K562 (cell line): ENCODE measurements at regions not wholly inside any gene's neighbourhood (a gene's known extent, or its start where the extent isn't known, plus 50 kb on each side); places are given as distances from the start of the nearest gene placed in this dataset.

Experiments used
- ATAC-seq: fragments of 200-7000 bp; cut with Tn5 transposase; 3 replicates; pipeline ENCODE4 v1.9.1; 2020; ENCODE audit warnings: moderate library complexity
- BruUV-seq: library from RNA; stranded (reverse); fragments of 400-500 nt; replicated peaks from 2 replicates; lab custom pipeline; 2021; lab: Mats Ljungman, UMichigan
- CTCF ChIA-PET: fragments of 300-600 bp; formaldehyde crosslinking; extraction: SDS; loops from one replicate; lab custom pipeline; 2021; ENCODE audit warnings: low intra/inter-chr PET ratio; lab: Yijun Ruan, JAX
- POLR2A ChIA-PET: fragments of 300-600, 350-650 bp; sonication (Branson Sonifier 250); formaldehyde crosslinking; extraction: SDS; loops from one replicate; lab custom pipeline; 2021; ENCODE audit warnings: antibody characterized with exemption, inconsistent platforms; lab: Yijun Ruan, JAX
- DNase-seq, 4 experiments: peaks; one replicate each; pipeline versions ENCODE4 v3.0.0 to v3.0.0-alpha.2; 2011 to 2018; ENCODE audit warnings: low spot score in 3 of 4, mixed read lengths in 3 of 4; ENCODE audit errors: extremely low read depth in 1 of 4
- FAIRE-seq: peaks from 2 replicates; lab custom pipeline; 2011; peaks lifted over from hg19 to GRCh38; lab: Jason Lieb, UNC
- H2AFZ ChIP-seq: 2 replicates; pipeline ENCODE4 v1.6.0; 2011; ENCODE audit warnings: low read depth, low read length, control low read depth, inconsistent platforms
- H3K27ac ChIP-seq: fragments of 200-600 bp; 3 replicates; pipeline ENCODE4 v1.8.0; 2011; ENCODE audit warnings: low read depth, mild to moderate bottlenecking, control low read depth, inconsistent platforms, low read length, moderate library complexity, mixed read lengths; ENCODE audit errors: extremely low read depth
- H3K27me3 ChIP-seq, 2 experiments: fragments of 300-600 bp in 1 of 2; 2 replicates in 1 of 2; 3 replicates in 1 of 2; pipeline versions ENCODE4 v1.6.0 to v1.8.0; 2011; ENCODE audit warnings: inconsistent platforms in 2 of 2, low read length in 2 of 2, mild to moderate bottlenecking in 1 of 2, mixed read lengths in 1 of 2, moderate library complexity in 1 of 2; ENCODE audit not compliant: control insufficient read depth in 2 of 2, insufficient read depth in 2 of 2
- H3K36me3 ChIP-seq: fragments of 300-600 bp; 3 replicates; pipeline ENCODE4 v1.8.0; 2011; ENCODE audit warnings: mild to moderate bottlenecking, low read length, inconsistent platforms; ENCODE audit not compliant: control insufficient read depth, insufficient read depth
- H3K4me1 ChIP-seq, 2 experiments: fragments of 200-600 bp in 1 of 2; replicated peaks in 1 of 2; 2 replicates in 1 of 2; 3 replicates in 1 of 2; pipeline versions ENCODE4 v1.5.1 to v1.8.0; 2011; ENCODE audit warnings: inconsistent platforms in 2 of 2, low read length in 2 of 2, mild to moderate bottlenecking in 1 of 2, mixed read lengths in 1 of 2, moderate library complexity in 1 of 2; ENCODE audit not compliant: control insufficient read depth in 2 of 2, insufficient read depth in 2 of 2
- H3K4me2 ChIP-seq: 2 replicates; pipeline ENCODE4 v1.6.1; 2011; ENCODE audit warnings: low read length, control low read depth, inconsistent platforms, mixed read lengths; ENCODE audit not compliant: insufficient read depth
- H3K4me3 ChIP-seq: fragments of 200-600 bp; sonication (generic), shearing (Covaris generic); 2 replicates; pipeline ENCODE4 v1.5.1; 2016; ENCODE audit warnings: control low read depth, inconsistent platforms
- H3K79me2 ChIP-seq: fragments of 200-600 bp; 3 replicates; pipeline ENCODE4 v1.8.0; 2011; ENCODE audit warnings: low read length, inconsistent platforms; ENCODE audit not compliant: control insufficient read depth, insufficient read depth
- H3K9ac ChIP-seq, 2 experiments: 2 replicates each; pipeline versions ENCODE4 v1.6.0 to v1.6.1; 2011; ENCODE audit warnings: low read depth in 2 of 2, low read length in 2 of 2, control low read depth in 1 of 2, inconsistent platforms in 1 of 2, mild to moderate bottlenecking in 1 of 2, mixed read lengths in 1 of 2; ENCODE audit not compliant: insufficient read depth in 1 of 2
- H3K9me1 ChIP-seq: one replicate; pipeline ENCODE4 v1.6.0; 2011; ENCODE audit warnings: inconsistent platforms, mild to moderate bottlenecking, low read length, moderate library complexity; ENCODE audit not compliant: control insufficient read depth, insufficient read depth
- H3K9me3 ChIP-seq: replicated peaks from 2 replicates; pipeline ENCODE4 v1.5.1; 2011; ENCODE audit warnings: low read depth, low read length, inconsistent platforms; ENCODE audit not compliant: control insufficient read depth, insufficient read depth
- H4K20me1 ChIP-seq: replicated peaks from 2 replicates; pipeline ENCODE4 v1.6.1; 2011; ENCODE audit warnings: low read length, inconsistent platforms, mixed read lengths; ENCODE audit not compliant: control insufficient read depth, insufficient read depth
- ARID4B ChIP-seq: sonication (generic); formaldehyde crosslinking; IDR thresholded peaks from 2 replicates; pipeline ENCODE4 v1.8.0; 2022; ENCODE audit warnings: mild to moderate bottlenecking, missing genetic modification reagents
- ASH1L ChIP-seq: fragments of 450-650 bp; IDR thresholded peaks from 2 replicates; pipeline ENCODE4 v1.6.1; 2018; ENCODE audit warnings: borderline replicate concordance, mild to moderate bottlenecking, low read depth; ENCODE audit not compliant: partially characterized antibody
- CBFB ChIP-seq: sonication (generic); formaldehyde crosslinking; IDR thresholded peaks from 2 replicates; pipeline ENCODE4 v1.4.0; 2020; ENCODE audit warnings: mild to moderate bottlenecking, missing genetic modification reagents
- IRF9 ChIP-seq: fragments of 450-650 bp; IDR thresholded peaks from 2 replicates; pipeline ENCODE4 v1.6.1; 2016; ENCODE audit warnings: missing biosample characterization, missing genetic modification characterization
- NCOR1 ChIP-seq: fragments of 450-650 bp; IDR thresholded peaks from 2 replicates; pipeline ENCODE4 v1.6.1; 2016; ENCODE audit warnings: mild to moderate bottlenecking, moderate library complexity
- OTX1 ChIP-seq: fragments of 450-650 bp; formaldehyde crosslinking; IDR thresholded peaks from 2 replicates; pipeline ENCODE4 v1.4.0; 2022; ENCODE audit warnings: mild to moderate bottlenecking
- PKNOX1 ChIP-seq: fragments of 450-650 bp; IDR thresholded peaks from 2 replicates; pipeline ENCODE4 v1.6.1; 2016
- POLR2AphosphoS5 ChIP-seq: IDR thresholded peaks from 2 replicates; pipeline ENCODE4 v1.6.1; 2011; ENCODE audit warnings: mild to moderate bottlenecking, low read depth, low read length, moderate library complexity; ENCODE audit not compliant: control insufficient read depth, insufficient read depth
- STAG1 ChIP-seq: sonication (generic); formaldehyde crosslinking; IDR thresholded peaks from 2 replicates; pipeline ENCODE4 v1.5.0; 2020; ENCODE audit warnings: missing genetic modification reagents, borderline replicate concordance
- TFAM ChIP-seq: fragments of 250-450 bp; sonication (Bioruptor Pico); conservative IDR thresholded peaks from 2 replicates; pipeline ENCODE4 v1.5.0; 2021; ENCODE audit warnings: mild to moderate bottlenecking, moderate library complexity
- THRAP3 ChIP-seq: fragments of 450-650 bp; IDR thresholded peaks from 2 replicates; pipeline ENCODE4 v1.6.1; 2016; ENCODE audit warnings: mild to moderate bottlenecking, inconsistent platforms, borderline replicate concordance
- ZBTB5 ChIP-seq: fragments of 450-650 bp; IDR thresholded peaks from 2 replicates; pipeline ENCODE4 v1.6.1; 2017; ENCODE audit warnings: antibody characterized with exemption
- ZBTB8A ChIP-seq: fragments of 450-650 bp; IDR thresholded peaks from 2 replicates; pipeline ENCODE4 v1.6.1; 2018; ENCODE audit warnings: mild to moderate bottlenecking, moderate library complexity; ENCODE audit not compliant: partially characterized antibody
- ZNF121 ChIP-seq: sonication (generic); formaldehyde crosslinking; conservative IDR thresholded peaks from 2 replicates; pipeline ENCODE4 v1.8.0; 2022; ENCODE audit warnings: missing genetic modification reagents
- ZNF282 ChIP-seq: sonication (generic); formaldehyde crosslinking; IDR thresholded peaks from 2 replicates; pipeline ENCODE4 v1.8.1; 2023; ENCODE audit warnings: missing genetic modification reagents
- WGBS: fragments of 100-300 bp; shearing (Covaris generic); methylation state at CpG from one replicate; pipeline ENCODE4 v1.1.6; 2016; ENCODE audit warnings: low coverage, mixed read lengths; ENCODE audit not compliant: insufficient coverage; ENCODE audit errors: missing lambda C conversion rate; 5-methylcytosine and 5-hydroxymethylcytosine counted together
- in situ Hi-C: fragments of 300-500 bp; cut with MboI; formaldehyde crosslinking; loops from 4 replicates; pipeline ENCODE4 v1.15.0; 2018; ENCODE audit warnings: inconsistent platforms, mixed read lengths
- intact Hi-C: fragments of 100-400 bp; cut with micrococcal nuclease; formaldehyde crosslinking; loops from 2 replicates; pipeline ENCODE4 v1.14.2; 2022

- no peak overlapping the region for H3K4me2 ChIP-seq
- no peaks in the 10 kb centered on the region for H3K9me1 ChIP-seq
- intact Hi-C loops, result no loop called here
- BruUV-seq, result no TSS peak
- 0 out of 2 replicates have a peak, but pooled peaks cover 2% of the 10 kb centered on the region for H3K9me3 ChIP-seq
- H3K4me1 ChIP-seq, result no peaks in the 10 kb centered on the region
- no peaks in the 10 kb centered on the region for H4K20me1 ChIP-seq
- H3K9ac ChIP-seq, result no peak overlapping the region
- no peak overlapping the region for H2AFZ ChIP-seq
- H3K27me3 ChIP-seq, result no peaks in the 10 kb centered on the region
- FAIRE-seq, result no peak
- no peak for ATAC-seq
- in situ Hi-C loops, result no loop called here
- DNase-seq, result no peak
- WGBS, result 10% methylated on average over 3 of the region's 3 CpGs
- TF ChIP-seq STAG1 (CRISPR knock-in tag) (no peak), ZNF121 (CRISPR knock-in tag) (no peak), OTX1 (CRISPR knock-in tag) (no peak), ASH1L (no peak), POLR2AphosphoS5 (no peak), CBFB (CRISPR knock-in tag) (no peak), ZBTB8A (no peak), NCOR1 (no peak), PKNOX1 (no peak), ZBTB5 (no peak), IRF9 (no peak), TFAM (no peak), THRAP3 (no peak), ZNF282 (no peak), ARID4B (CRISPR knock-in tag) (no peak)
- H3K36me3 ChIP-seq, result no peaks in the 10 kb centered on the region
- H3K27ac ChIP-seq, result no peak overlapping the region
- ChIA-PET CTCF (no interaction called here), POLR2A (no interaction called here)
- no peak overlapping the region for H3K4me3 ChIP-seq
- no peaks in the 10 kb centered on the region for H3K79me2 ChIP-seq
These were observed 1495.8 kb downstream of the EFNA5 start for GRCh38 chr5:106174903-106175302.
